Globus pallidus (tissue), 1 donor: ENCODE measurements at regions not wholly inside any gene's neighbourhood (a gene's known extent, or its start where the extent isn't known, plus 50 kb on each side); places are given as distances from the start of the nearest gene placed in this dataset.
"Not testable (repeated sequence)": the region's sequence is repeated elsewhere in the genome, so short reads cannot be mapped to it uniquely, and the experiment has no call there.

Experiments used
- DNase-seq: peaks from one replicate; pipeline ENCODE4 v3.0.0-alpha.2; 2015; ENCODE audit warnings: low spot score

DNA sequence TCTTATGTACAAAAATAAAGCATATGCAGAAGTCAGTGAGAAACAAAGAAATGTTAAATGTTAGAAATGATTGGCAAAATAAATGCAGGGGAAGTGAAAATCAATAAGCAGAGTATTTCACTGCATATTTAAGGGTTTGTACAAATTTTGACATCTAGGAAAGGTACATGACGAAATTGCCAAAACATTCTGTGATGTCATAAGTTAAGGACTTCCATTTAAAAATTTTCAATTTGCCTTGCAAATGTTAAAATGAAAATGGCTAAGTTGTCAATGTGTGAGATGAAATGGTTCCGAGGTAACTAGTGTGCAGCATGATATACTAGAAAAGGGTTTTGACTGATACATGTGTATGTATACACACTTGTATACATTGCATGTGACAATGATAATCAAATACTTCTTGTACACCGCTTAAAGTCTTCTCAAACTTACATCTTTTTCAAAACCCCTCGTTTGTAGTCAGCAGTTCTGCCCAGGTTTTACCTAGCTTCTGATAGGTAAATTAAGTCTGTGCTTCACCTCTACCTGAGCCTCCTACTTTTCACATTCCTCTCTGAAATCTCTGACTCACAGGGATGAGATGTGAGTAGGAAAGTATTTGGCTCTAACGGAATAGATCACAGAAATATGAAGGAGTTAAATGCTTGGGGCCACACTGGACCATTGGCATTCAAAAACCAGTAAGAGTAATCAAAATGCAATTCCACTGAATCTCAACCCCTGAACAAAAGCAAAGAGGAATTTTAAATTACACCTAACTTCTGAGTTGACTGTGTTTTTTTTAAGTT lies 442.4 kb upstream of the FOXG1 start:
- DNase-seq = no peak

DNA sequence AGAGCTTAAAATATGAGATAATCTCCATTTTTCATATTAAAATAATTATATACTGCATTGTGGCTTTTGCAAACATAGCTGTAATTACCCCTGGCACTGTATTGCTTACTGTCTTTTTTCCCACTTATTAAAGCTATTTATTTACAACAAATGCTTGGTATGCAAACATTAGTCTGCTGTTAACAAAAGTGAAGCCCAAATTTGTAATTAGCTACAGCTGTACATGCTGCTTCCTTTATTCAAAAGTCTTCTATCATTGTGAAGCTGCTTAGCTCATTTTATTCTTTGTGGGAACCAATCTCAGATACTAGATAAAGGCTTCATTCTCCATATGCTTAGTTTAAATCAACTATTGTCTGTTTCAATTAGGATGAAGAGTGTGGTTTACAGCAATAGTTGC lies 425.8 kb upstream of the FOXG1 start:
- DNase-seq = no peak

DNA sequence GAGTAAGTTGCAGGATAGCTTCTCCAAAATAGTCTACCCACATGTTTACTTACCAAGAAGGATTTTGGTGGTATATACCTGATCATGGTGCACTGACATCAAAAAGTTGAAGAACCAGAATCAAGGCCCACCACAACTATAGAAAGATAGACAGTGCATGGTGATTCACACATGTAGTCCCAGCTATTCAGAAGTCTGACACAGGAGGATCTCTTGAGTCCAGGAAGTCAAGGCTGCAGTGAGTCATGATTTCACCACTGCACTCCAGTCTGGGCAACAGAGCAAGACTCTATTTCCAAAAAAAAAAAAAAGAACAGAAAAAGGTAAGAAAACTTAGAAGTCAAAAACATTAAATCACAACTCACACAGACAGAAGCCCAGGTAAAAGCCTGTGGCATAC lies 422.2 kb upstream of the FOXG1 start:
- no peak for DNase-seq

DNA sequence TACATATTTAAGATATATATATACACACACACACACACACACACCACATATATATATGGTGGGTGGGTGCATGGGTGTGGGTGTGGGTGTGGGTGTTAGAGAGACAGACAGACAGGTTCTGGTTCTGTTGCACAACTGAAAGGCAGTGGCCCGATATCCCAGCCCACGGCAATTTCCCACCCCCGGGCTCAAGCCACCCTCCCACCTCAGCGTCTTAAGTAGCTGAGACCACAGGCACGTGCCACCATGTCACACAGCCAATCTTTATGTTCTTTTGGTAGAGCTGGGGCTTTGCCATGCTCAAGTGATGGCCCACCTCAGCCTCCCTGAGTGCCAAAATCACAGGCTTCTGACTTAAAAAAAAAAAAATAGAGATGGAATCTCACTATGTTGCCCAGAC lies 417.8 kb upstream of the FOXG1 start:
- no peak for DNase-seq

DNA sequence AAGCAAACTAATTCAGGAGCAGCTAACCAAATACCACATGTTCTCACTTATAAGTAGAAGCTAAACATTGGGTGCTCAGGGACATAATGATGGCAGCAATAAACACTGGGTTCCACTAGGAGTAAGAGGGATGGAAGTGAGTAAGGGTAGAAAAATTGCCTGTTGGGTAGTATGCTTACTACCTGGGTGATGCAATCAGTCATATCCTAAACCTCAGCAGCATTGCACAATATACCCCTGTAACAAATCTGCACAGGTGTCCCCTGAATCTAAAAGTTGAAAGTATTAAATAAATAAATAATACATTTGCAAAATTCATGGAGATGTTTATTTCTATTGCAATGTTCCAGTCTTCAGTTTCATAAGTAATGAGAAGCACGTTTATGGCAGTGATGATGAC lies 409.8 kb upstream of the FOXG1 start:
- DNase-seq = no peak

DNA sequence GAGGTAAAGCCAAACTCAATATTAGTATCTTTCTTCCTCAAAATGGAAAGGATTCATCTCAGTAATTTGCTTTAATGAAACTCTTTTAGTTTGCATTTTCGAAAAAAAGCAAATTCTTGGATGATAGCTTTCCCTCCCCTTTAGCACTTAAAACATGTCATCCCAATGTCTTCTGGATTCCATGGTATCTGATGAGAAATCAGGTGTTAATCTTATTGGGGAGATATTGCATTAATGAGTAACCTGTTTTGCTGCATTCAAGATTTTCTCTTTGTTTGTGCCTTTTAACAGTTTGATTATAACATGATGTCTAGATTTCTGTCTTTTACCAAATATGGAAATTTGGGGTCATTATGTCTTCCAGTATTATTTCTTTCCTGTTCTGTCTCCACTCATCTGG lies 405.1 kb upstream of the FOXG1 start:
- no peak for DNase-seq

DNA sequence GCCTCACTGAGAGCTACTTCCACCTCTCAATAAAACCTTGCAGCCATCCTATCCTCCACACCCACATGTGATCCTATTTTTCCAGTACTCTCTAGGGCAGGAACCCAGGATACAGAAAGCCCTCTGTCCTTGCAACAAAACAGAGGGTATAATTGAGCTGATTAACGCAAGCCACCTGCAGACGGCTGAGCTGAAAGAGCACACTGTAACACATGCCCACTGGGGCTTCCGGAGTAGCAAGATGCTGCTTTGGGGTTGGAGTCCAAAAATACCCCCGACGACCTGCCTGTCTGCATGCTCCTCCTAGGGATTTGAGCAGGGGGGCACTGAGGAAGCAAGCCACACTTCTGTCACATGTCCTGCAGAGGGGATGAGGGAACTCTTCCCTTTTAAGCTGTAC lies 401.1 kb upstream of the FOXG1 start:
- DNase-seq = no peak

DNA sequence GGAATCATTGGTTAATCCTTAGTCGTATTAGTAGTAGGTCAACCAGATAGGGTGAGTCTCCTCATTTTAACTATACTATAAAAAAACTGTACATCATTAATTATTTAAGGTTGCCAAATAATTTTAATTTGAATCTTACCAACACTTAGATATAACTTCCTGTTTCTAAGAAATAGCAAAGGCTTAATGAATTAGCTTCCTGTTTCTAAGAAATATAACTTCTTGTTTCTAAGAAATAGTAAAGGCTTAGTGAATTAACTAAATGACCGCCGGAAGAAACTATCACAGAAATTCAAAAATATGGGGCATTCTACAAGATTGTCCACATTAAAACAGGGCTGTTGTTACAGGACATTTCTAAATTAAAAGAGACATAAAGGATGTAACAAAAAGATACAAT lies 392.9 kb upstream of the FOXG1 start:
- no peak for DNase-seq

DNA sequence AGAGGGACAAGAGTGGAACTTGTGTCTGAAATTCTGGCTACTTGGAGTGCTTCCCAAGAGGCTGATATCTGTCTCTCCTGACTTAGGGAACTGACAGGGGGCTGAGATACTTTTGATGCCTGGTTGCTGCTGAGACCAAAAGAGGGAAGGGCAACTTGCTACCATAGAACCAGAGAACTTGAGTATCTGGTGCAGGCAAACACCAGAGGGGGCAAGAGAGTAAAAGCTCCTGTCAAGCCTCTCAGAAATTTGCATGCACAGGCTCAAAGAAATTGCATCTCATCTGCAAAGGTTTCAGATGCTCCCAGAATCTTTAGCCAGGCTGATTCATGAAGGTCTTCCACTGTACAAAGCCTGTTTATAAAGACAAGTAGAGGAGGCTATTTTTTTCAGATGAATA lies 391.3 kb upstream of the FOXG1 start:
- DNase-seq = peak; percentile 45

DNA sequence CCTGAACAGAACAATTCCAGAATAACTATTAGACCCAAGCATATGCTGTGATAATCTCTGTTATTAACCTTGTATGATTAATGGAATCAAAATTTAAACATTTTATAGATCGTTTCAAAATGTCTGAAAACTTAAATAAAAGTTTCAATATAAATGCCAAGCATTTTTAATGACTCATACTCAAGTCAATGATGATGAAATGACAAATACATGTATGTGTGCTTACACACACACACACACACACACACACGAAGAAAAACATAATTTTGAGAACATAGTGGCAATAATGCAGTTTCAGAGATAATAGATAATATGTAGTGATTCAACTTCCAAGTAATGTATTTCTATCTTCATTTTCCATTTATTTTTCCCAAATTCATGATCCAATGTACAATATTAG lies 384.9 kb upstream of the FOXG1 start:
- no peak for DNase-seq

DNA sequence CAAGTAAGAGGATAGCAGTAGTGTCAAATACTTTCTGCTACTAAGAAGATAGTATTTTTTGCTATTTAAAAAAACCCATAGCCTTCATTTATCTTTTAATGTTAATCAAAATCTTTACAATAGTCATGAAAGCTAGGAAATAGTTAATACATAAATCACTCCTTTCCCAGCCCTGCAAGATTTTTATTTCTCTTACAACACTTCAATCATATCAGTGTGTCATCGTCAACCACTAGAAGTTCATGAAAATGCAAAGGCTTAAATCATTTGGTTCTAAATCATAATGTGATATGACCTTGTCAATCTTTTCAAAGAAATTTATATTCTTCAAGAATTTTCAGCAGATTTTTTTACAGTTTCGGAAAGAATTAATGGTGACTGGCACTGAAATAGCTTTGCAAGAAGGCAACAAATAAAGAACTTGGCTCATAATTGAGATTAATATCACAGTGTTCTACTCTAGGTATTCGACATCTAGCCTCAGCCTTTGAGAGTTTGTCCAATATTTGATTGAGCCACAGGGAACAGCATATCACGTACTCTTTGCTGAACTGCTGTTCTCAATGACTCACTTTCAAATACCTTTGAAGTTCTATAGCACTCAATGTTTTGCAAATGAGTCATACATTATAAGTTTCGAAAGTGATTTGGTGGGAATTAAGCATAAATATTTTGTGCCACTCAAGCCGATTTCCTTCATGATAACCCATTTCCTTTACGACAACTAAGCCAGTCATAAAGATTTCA lies 384.0 kb upstream of the FOXG1 start:
- DNase-seq = no peak

DNA sequence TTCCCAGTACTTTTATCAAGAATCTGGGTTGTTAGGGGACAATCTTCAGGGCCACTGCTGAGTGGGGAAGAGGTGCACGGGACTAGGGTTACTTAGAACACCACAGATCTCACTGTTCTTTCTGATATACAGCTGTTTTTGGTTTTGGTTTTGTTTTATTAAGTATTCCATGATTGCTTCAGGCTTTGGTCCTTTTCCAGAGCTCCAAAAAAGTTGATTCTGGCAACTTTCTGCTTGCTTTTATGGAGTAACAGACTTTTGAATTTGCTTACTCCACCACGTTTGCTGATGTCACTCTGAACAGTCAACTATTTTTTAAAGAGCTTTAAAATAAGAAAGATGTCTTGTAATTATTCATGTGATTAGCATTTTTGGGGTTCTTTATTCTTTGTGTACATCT lies 368.1 kb upstream of the FOXG1 start:
- DNase-seq = no peak

DNA sequence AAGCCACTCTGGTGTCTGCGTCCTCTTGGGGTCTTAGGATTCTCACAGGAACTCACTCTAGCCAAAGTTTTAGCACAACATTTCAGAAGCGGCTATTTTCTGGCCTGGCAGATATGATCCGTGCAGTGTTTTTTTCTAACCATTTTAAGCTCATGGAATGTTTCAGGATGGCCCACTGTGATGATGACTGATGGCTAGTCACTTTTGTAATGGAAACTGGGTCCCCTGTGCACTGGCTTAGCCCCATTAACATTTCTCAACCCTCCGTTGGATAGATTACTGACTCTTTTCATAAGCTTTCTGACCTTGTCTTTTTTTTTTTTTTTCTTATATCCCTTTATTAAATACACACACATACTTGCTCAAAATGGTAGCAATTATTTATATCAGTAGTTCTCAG lies 364.9 kb upstream of the FOXG1 start:
- DNase-seq = not testable (repeated sequence)

DNA sequence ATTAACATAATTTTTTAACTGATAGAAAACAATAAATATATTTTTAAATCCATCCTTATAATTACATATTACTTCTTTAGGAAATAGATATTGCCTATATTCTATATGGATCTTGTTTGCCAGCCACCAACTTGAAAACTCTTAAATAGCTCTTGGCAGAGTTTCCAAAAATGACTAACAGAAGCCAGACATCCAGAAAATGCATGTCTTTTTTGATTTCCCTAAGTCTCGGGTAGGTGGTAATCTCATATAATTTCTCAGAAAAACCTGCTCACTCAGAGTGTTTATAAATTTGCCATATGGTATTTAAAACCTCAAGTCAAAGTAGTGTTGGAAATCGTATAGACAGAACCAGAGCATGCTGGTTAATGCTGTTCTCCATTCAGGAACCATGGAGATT lies 360.4 kb upstream of the FOXG1 start:
- DNase-seq = no peak

DNA sequence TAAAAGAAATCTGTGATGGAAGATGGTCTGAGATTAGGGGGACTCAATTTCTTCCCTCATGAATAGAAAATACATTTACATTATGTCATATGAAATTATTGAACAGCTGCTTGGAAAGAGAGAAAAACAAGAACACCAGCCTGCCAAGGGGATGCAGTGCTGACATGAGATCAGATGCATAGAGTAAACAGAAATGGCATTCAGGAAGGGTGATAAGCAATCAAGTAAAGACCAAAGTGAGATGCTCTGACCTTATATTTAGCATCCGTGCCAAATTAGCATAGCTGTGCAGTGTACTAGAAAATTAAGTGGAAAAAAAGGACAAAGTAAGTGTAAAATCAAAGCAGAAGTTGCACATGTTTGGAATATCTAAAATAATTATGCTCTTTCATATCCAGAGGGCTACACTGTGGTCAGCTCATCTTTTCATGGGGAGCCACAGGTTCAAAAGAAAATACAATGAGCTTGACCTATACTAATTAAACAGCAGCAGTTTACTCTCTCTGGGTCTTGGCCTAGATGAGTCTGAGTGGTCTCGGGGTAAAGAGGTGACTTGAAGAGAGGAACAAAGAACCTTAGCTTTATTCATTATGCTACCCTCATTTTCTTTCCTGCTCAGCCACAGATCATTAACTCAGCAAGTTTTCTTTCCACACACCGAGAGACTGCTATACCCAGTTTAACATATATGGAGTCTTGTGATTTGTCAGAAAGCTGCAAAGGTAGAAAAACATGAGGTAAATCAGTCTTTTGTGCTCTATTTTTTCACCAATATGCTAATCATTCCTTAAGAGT lies 359.4 kb upstream of the FOXG1 start:
- DNase-seq = no peak

DNA sequence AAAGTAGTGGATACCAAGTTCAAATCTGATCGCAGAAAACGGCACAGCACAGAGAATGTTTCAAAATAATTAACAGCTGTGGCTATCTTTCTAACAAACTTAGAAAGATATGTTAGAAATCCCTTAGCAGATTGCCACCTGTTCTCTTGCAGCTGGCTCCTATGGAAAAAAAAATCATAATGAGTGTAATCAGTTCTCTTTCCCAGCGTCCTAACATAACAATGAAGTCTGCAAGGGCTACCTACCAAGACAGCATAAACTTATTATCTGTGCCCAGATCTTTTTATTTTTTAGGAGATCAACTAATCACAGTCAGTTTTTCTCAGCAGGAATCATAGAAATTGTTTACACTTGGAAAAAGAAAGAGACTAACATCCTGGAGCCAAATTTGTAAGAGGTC lies 358.6 kb upstream of the FOXG1 start:
- no peak for DNase-seq

DNA sequence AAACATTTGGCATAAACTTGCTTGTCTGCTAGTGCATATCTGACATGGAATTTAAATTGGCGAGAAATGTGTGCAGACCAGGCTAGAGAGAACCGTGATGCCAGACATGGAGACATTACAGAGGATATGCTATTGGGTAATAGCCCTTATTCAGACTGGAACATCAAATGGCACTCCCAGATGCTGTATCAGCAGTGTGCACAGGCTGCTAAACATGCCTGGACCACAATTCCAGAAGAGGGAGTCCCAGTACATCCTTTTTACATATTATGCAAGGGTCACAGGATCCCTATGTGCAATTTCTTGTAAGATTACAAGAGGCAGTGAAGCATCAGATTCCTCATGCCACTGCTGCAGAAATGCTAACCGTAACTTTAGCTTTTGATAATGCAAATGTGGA lies 354.5 kb upstream of the FOXG1 start:
- no peak for DNase-seq

DNA sequence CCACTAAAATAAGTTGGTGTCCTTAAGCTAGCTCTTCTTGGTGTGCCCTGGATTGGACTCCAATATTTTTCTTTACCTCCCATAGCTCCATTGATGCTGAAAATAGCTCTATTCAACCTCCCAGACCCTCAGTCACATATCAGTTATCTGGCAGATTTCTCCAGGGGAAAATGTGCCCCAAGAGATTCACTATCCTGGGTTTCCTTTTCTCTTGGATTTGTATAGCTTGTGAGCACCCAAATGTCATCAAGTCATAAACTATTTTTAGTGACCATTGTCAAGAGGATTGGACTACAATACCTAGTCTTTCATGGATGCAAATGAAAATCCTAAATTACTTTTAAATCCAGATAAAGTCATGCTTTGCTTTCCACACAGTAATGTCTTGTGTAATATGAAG lies 339.6 kb upstream of the FOXG1 start:
- no peak for DNase-seq

DNA sequence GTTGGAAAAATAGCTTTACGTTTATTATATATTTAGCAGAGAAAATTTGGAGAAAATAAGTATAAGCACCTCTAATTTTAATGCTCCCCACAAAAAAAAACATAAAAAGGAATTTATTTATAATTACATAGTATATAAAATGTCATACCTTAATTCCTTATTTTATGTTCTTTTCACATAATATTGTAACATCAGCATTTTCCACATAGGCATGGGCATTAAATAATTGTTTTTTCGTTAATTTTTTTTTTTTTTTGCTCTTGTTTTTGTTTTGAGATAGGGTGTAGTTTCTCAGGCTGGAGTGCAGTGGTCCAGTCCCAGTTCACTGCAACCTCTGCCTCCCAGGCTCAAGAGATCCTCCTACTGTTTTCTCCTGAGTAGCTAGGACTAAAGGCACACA lies 329.8 kb upstream of the FOXG1 start:
- DNase-seq = no peak

DNA sequence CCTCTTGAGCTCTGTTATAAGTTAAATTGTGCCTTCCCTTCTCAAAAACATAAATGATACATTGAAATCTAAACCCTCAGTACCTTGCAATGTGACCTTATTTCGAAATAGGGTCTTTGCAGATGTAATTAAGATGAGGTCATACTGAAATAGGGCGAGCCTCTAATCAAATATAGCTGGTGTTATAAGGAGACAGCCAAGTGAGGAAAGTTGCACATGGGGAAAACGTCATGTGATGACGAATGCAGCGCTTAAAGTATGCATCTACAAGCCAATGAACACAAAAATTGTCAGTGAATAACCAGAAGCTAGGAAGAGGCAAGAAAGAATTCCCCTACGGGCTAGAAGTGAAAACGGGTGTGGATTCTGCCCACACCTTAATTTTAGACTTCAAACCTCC lies 305.2 kb upstream of the FOXG1 start:
- DNase-seq = no peak

DNA sequence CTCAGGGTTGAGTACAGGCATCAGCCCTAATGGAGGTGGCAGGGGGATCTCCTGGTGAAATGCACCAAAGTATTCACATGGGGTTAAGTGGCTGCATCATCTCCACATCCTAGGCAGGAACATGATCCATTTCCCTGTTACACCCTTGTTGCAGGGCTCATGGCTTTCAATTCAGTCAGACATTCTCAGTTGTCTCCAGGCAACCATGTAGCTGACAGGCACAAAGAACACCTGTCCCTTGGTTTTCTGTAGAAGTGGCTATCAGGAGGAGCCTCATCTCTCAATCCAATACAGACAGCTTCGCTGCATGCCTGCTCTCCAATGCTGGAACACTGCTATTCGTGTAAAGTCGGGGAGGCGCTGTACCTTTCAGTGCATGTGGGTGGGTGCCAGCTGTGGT lies 299.0 kb upstream of the FOXG1 start:
- DNase-seq = no peak

DNA sequence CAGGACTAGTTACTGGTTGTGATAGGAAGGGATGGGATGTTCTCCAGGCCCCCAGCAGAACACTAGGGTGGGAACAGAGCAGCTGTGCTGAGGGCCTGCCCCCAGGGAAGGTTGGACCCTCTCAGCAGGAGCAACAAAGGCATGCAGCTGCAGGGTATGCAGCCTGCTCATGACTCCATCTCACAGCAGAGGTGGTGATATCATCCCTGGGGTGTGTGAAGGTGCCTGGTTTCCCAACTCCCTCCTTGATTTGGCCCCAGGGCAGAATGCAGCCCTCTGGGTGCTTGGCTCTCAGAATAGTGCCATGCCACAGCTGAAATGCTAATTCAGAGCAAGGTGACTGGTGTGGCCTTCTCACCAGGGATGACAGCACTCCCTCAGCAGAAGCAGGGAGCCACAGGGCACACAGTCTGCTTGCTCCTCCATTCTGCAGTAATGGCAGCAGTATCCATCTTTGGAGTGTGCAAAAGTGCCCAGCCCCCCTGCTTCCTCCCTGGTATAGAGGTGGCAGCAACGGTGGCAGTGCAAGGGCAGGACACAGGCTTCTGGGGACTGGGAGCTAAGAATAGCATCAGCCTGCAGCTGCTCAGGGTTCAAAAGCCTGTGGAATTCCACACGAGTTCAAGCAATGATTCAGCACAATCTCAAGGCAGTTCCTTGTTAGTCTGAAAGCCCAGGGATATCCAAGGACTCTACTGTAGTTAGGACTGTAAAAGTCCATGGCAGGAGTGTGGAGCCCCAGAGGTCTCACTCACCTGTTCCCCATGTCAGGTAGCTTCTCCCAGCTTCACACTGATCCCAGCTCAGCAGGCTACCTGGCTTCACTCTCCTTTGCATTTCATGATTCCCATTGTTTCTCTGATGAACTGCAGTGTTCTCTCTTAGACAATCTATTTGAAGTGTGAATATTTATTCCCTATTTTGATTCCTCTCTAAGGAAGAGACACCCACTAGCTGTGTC lies 298.1 kb upstream of the FOXG1 start:
- DNase-seq = no peak
